Keratinocyte (primary cell): ENCODE measurements at regions not wholly inside any gene's neighbourhood (a gene's known extent, or its start where the extent isn't known, plus 50 kb on each side); places are given as distances from the start of the nearest gene placed in this dataset.

Experiments used
- DNase-seq: peaks from one replicate; pipeline ENCODE4 v3.0.0-alpha.2; 2011; ENCODE audit warnings: low read depth, missing footprints, low spot score
- FAIRE-seq: peaks from 2 replicates; lab custom pipeline; 2011; peaks lifted over from hg19 to GRCh38; lab: Jason Lieb, UNC
- H2AFZ ChIP-seq: 2 replicates; pipeline ENCODE4 v1.6.0; 2012; ENCODE audit warnings: low read length, control low read depth, inconsistent platforms; ENCODE audit not compliant: control insufficient read depth
- H3K27ac ChIP-seq: 2 replicates; pipeline ENCODE4 v1.5.1; 2011; ENCODE audit warnings: low read length; ENCODE audit not compliant: control insufficient read depth, insufficient read depth
- H3K27me3 ChIP-seq: 3 replicates; pipeline ENCODE4 v1.6.0; 2011; ENCODE audit warnings: low read length; ENCODE audit not compliant: control insufficient read depth, insufficient read depth; ENCODE audit errors: extremely low read depth
- H3K36me3 ChIP-seq, 2 experiments: 2 replicates in 1 of 2; 3 replicates in 1 of 2; pipeline ENCODE4 v1.5.1; 2011; ENCODE audit warnings: low read length in 2 of 2, mild to moderate bottlenecking in 1 of 2; ENCODE audit not compliant: control insufficient read depth in 2 of 2, insufficient read depth in 2 of 2; ENCODE audit errors: extremely low read depth in 1 of 2
- H3K4me1 ChIP-seq: 3 replicates; pipeline ENCODE4 v1.5.1; 2011; ENCODE audit warnings: low read length; ENCODE audit not compliant: control insufficient read depth, insufficient read depth; ENCODE audit errors: extremely low read depth
- H3K4me2 ChIP-seq: 3 replicates; pipeline ENCODE4 v1.6.0; 2011; ENCODE audit warnings: low read depth, low read length; ENCODE audit not compliant: control insufficient read depth, insufficient read depth; ENCODE audit errors: extremely low read depth
- H3K4me3 ChIP-seq, 3 experiments: fragments of 200-600 bp in 1 of 3; sonication (generic) in 1 of 3; 2 replicates in 2 of 3; 3 replicates in 1 of 3; pipeline ENCODE4 v1.5.1; 2011 to 2016; ENCODE audit warnings: low read length in 3 of 3, mild to moderate bottlenecking in 3 of 3, control low read depth in 2 of 3, inconsistent platforms in 1 of 3, low read depth in 1 of 3, mixed read lengths in 1 of 3, mixed run types in 1 of 3, moderate library complexity in 1 of 3; ENCODE audit not compliant: control insufficient read depth in 2 of 3, insufficient read depth in 2 of 3; ENCODE audit errors: extremely low read depth in 1 of 3
- H3K79me2 ChIP-seq: 2 replicates; pipeline ENCODE4 v1.6.0; 2012; ENCODE audit warnings: low read length; ENCODE audit not compliant: control insufficient read depth, insufficient read depth
- H3K9ac ChIP-seq: 3 replicates; pipeline ENCODE4 v1.6.0; 2011; ENCODE audit warnings: low read length; ENCODE audit not compliant: control insufficient read depth, insufficient read depth; ENCODE audit errors: extremely low read depth
- H3K9me1 ChIP-seq: 3 replicates; pipeline ENCODE4 v1.6.0; 2011; ENCODE audit warnings: low read length; ENCODE audit not compliant: control insufficient read depth, insufficient read depth; ENCODE audit errors: extremely low read depth
- H3K9me3 ChIP-seq: 2 replicates; pipeline ENCODE4 v1.5.1; 2012; ENCODE audit warnings: low read depth, low read length; ENCODE audit not compliant: control insufficient read depth
- H4K20me1 ChIP-seq: 3 replicates; pipeline ENCODE4 v1.6.0; 2011; ENCODE audit warnings: low read length; ENCODE audit not compliant: control insufficient read depth, insufficient read depth; ENCODE audit errors: extremely low read depth
- EZH2 ChIP-seq: IDR thresholded peaks from one replicate; pipeline ENCODE4 v1.6.1; 2012; ENCODE audit warnings: inconsistent platforms, mild to moderate bottlenecking, low read length, moderate library complexity
- dilution Hi-C: fragments of 300-500 bp; cut with MboI; formaldehyde crosslinking; loops from one replicate; pipeline ENCODE4 v1.7.0; 2020; ENCODE audit warnings: low sequenced_read_pairs; ENCODE audit not compliant: extremely low pct_ligation_motif_present
- TF ChIP-seq, protein P1 (sequence below), 3 experiments: IDR thresholded peaks in 1 of 3; conservative IDR thresholded peaks in 1 of 3; optimal IDR thresholded peaks in 1 of 3; 2 replicates in 2 of 3; 3 replicates in 1 of 3; pipeline versions ENCODE3 to v1.5.1; 2011; ENCODE audit warnings: low read length in 3 of 3, mild to moderate bottlenecking in 3 of 3, moderate library complexity in 2 of 3, control low read depth in 1 of 3, inconsistent platforms in 1 of 3; ENCODE audit not compliant: insufficient read depth in 2 of 3; ENCODE audit errors: extremely low read depth in 1 of 3

- dilution Hi-C loops, result no loop called here
- Histone ChIP-seq H3K36me3 (no peaks in the 10 kb centered on the region), H3K27ac (no peak overlapping the region), H4K20me1 (no peaks in the 10 kb centered on the region), H2AFZ (no peak overlapping the region), H3K79me2 (no peaks in the 10 kb centered on the region), H3K27me3 (no peaks in the 10 kb centered on the region), H3K4me3 (no peak overlapping the region), H3K4me2 (no peak overlapping the region), H3K9ac (no peak overlapping the region), H3K9me1 (no peaks in the 10 kb centered on the region), H3K9me3 (no peaks in the 10 kb centered on the region), H3K4me1 (no peaks in the 10 kb centered on the region)
- TF ChIP-seq, protein P1, sequence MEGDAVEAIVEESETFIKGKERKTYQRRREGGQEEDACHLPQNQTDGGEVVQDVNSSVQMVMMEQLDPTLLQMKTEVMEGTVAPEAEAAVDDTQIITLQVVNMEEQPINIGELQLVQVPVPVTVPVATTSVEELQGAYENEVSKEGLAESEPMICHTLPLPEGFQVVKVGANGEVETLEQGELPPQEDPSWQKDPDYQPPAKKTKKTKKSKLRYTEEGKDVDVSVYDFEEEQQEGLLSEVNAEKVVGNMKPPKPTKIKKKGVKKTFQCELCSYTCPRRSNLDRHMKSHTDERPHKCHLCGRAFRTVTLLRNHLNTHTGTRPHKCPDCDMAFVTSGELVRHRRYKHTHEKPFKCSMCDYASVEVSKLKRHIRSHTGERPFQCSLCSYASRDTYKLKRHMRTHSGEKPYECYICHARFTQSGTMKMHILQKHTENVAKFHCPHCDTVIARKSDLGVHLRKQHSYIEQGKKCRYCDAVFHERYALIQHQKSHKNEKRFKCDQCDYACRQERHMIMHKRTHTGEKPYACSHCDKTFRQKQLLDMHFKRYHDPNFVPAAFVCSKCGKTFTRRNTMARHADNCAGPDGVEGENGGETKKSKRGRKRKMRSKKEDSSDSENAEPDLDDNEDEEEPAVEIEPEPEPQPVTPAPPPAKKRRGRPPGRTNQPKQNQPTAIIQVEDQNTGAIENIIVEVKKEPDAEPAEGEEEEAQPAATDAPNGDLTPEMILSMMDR (optimal IDR thresholded peaks at IDR 0.05 in 1 of 3, IDR thresholded peaks at IDR 0.05 in 1 of 3, conservative IDR thresholded peaks at IDR 0.05 in 1 of 3; ENCODE audit: extremely low read depth in 1 of 3, insufficient read depth in 2 of 3, low read length in 3 of 3), result no peak
- TF ChIP-seq EZH2, result no peak
- DNase-seq (no peak), FAIRE-seq (no peak)
Measured at GRCh38 chr21:21722731-21723130, 724.5 kb downstream of the NCAM2 start.

GRCh38 chr21:21730512-21730911 is 732.3 kb downstream of the NCAM2 start:
- Histone ChIP-seq H3K27ac (no peak overlapping the region), H3K9me1 (no peaks in the 10 kb centered on the region), H3K4me2 (no peak overlapping the region), H3K27me3 (no peaks in the 10 kb centered on the region), H3K4me1 (no peaks in the 10 kb centered on the region), H3K36me3 (no peaks in the 10 kb centered on the region), H4K20me1 (no peaks in the 10 kb centered on the region), H3K4me3 (no peak overlapping the region), H3K79me2 (no peaks in the 10 kb centered on the region), H2AFZ (no peak overlapping the region), H3K9me3 (no peaks in the 10 kb centered on the region), H3K9ac (no peak overlapping the region)
- FAIRE-seq (no peak), DNase-seq (no peak)
- TF ChIP-seq EZH2, result no peak
- TF ChIP-seq, protein P1 (optimal IDR thresholded peaks at IDR 0.05 in 1 of 3, IDR thresholded peaks at IDR 0.05 in 1 of 3, conservative IDR thresholded peaks at IDR 0.05 in 1 of 3; ENCODE audit: extremely low read depth in 1 of 3, insufficient read depth in 2 of 3, low read length in 3 of 3), result no peak
- dilution Hi-C loops, result no loop called here
